Transverse colon (tissue), 4 donors: ENCODE measurements at regions not wholly inside any gene's neighbourhood (a gene's known extent, or its start where the extent isn't known, plus 50 kb on each side); places are given as distances from the start of the nearest gene placed in this dataset.

Source experiments
- DNase-seq: peaks from one replicate; pipeline ENCODE4 v3.0.0-alpha.2; 2019
- H3K27ac ChIP-seq, 4 donors: fragments of 200-600 bp; sonication (generic); 2 replicates each; pipeline ENCODE4 v1.5.1; 2016 to 2018; ENCODE audit warnings: inconsistent platforms in 4 of 4
- H3K27me3 ChIP-seq: fragments of 200-600 bp; sonication (generic); 2 replicates; pipeline ENCODE4 v1.5.1; 2017; ENCODE audit warnings: inconsistent platforms
- H3K36me3 ChIP-seq, 4 donors: fragments of 200-600 bp; sonication (generic); 2 replicates each; pipeline ENCODE4 v1.5.1; 2017 to 2019; ENCODE audit warnings: inconsistent platforms in 4 of 4
- H3K4me1 ChIP-seq, 4 donors: fragments of 200-600 bp; sonication (generic); 2 replicates each; pipeline ENCODE4 v1.5.1; 2017 to 2020; ENCODE audit warnings: inconsistent platforms in 4 of 4
- H3K4me3 ChIP-seq, 4 donors: fragments of 200-600 bp; sonication (generic); 1 replicate in 1 of 4; 2 replicates in 3 of 4; pipeline versions ENCODE4 v1.5.1 to v1.6.1; 2017 to 2019; ENCODE audit warnings: inconsistent platforms in 4 of 4
- H3K9me3 ChIP-seq, 2 donors: fragments of 200-600 bp; sonication (generic); 2 replicates each; pipeline ENCODE4 v1.5.1; 2017 to 2019; ENCODE audit warnings: inconsistent platforms in 2 of 2
- CTCF ChIP-seq, 5 experiments: fragments of 200-600 bp in 3 of 5; fragments of 450-650 bp in 2 of 5; sonication (generic) in 3 of 5; IDR thresholded peaks; 1 replicate in 2 of 5; 2 replicates in 3 of 5; pipeline ENCODE4 v1.5.1; 2016 to 2017; ENCODE audit warnings: antibody characterized with exemption in 5 of 5, inconsistent platforms in 3 of 5, mild to moderate bottlenecking in 2 of 5, moderate library complexity in 1 of 5
- EP300 ChIP-seq: sonication (generic); formaldehyde crosslinking; IDR thresholded peaks from one replicate; pipeline ENCODE4 v1.6.1; 2017; ENCODE audit warnings: antibody characterized with exemption, low read depth
- POLR2A ChIP-seq: fragments of 450-650 bp; IDR thresholded peaks from one replicate; pipeline ENCODE4 v1.6.1; 2016; ENCODE audit warnings: antibody characterized with exemption, mild to moderate bottlenecking, moderate library complexity
- POLR2AphosphoS5 ChIP-seq, 3 donors: sonication (generic); formaldehyde crosslinking; IDR thresholded peaks; one replicate each; pipeline ENCODE4 v1.6.1; 2016; ENCODE audit warnings: antibody characterized with exemption in 3 of 3
- WGBS, 2 donors: methylation state at CpG; one replicate each; pipeline ENCODE4 v1.1.5; 2018; ENCODE audit warnings: low coverage in 1 of 2; 5-methylcytosine and 5-hydroxymethylcytosine counted together
- in situ Hi-C, 4 donors: fragments of 200-750 bp; cut with MboI; loops; one replicate each; pipeline versions ENCODE4 v1.15.0 to v1.15.1; 2017; ENCODE audit warnings: low sequenced_read_pairs in 3 of 4, low pct_ligation_motif_present in 1 of 4, low pct_unique_long_range_greater_than_20kb in 1 of 4
- intact Hi-C: fragments of 100-400 bp; cut with DNase I; formaldehyde crosslinking; loops from one replicate; pipeline ENCODE4 v1.15.1; 2023; ENCODE audit warnings: low total_unique reads

GRCh38 chr5:173464813-173465212, 136.6 kb upstream of the STC2 start:
- Histone ChIP-seq H3K36me3 (no peaks in the 10 kb centered on the region), H3K9me3 (no peaks in the 10 kb centered on the region), H3K4me1 (no peaks in the 10 kb centered on the region), H3K27ac (no peak overlapping the region), H3K27me3 (no peaks in the 10 kb centered on the region), H3K4me3 (no peak overlapping the region)
- no peak for TF ChIP-seq CTCF (IDR thresholded peaks at IDR 0.05)
- no peak for TF ChIP-seq POLR2AphosphoS5 (IDR thresholded peaks at IDR 0.05)
- no peak for TF ChIP-seq EP300
- no peak for TF ChIP-seq POLR2A
- in situ Hi-C loops = no loop called here
- WGBS, 2 donors = 71 to 77% methylated on average over 4 of the region's 4 CpGs
- DNase-seq = no peak
- intact Hi-C loops = no loop called here

DNA sequence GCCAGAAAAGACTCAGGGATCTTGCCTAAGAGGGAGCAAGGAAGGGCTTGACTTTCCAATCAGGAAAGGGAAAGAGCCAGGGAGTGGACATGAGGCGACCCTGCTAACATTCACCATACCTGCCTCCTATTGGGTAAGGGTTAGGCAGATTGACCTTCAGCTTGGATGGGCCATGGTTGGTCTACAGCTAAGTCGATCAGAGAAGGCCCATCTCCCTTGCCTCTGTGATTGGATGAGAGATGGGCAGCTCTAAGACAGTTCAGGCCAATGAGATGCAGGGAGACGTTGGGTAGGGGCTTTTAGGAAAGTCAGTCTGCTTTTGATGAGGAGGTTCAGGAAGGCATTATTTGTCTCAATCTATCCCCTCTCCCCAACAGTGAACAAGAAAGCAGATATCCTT, 135.0 kb upstream of the STC2 start:
- no peak for DNase-seq
- intact Hi-C loops = no loop called here
- in situ Hi-C loops = no loop called here
- no peak overlapping the region for H3K27ac ChIP-seq
- no peaks in the 10 kb centered on the region for H3K9me3 ChIP-seq
- no peaks in the 10 kb centered on the region for H3K27me3 ChIP-seq
- TF ChIP-seq EP300 (no peak), CTCF (IDR thresholded peaks at IDR 0.05) (no peak), POLR2AphosphoS5 (IDR thresholded peaks at IDR 0.05) (no peak), POLR2A (no peak)
- H3K4me1 ChIP-seq = no peaks in the 10 kb centered on the region
- H3K36me3 ChIP-seq = no peaks in the 10 kb centered on the region
- H3K4me3 ChIP-seq = no peak overlapping the region
- WGBS, 2 donors = 71 to 92% methylated on average over 2 to 3 of the region's 3 CpGs

- Histone ChIP-seq H3K9me3 (no peaks in the 10 kb centered on the region), H3K27ac (no peak overlapping the region), H3K4me3 (no peak overlapping the region), H3K4me1 (no peaks in the 10 kb centered on the region), H3K36me3 (no peaks in the 10 kb centered on the region), H3K27me3 (no peaks in the 10 kb centered on the region)
- intact Hi-C loops (no loop called here), in situ Hi-C loops (no loop called here)
- 43 to 66% methylated on average over 2 to 10 of the region's 10 CpGs for WGBS, 2 donors
- no peak for DNase-seq
- TF ChIP-seq CTCF (IDR thresholded peaks at IDR 0.05) = no peak
- TF ChIP-seq EP300 = no peak
- no peak for TF ChIP-seq POLR2AphosphoS5 (IDR thresholded peaks at IDR 0.05)
- no peak for TF ChIP-seq POLR2A
Measured at GRCh38 chr5:173458828-173459609, 130.8 kb upstream of the STC2 start.

- H3K9me3 ChIP-seq = no peaks in the 10 kb centered on the region
- in situ Hi-C loops = no loop called here
Measured at GRCh38 chr5:173457482-173457881, 129.3 kb upstream of the STC2 start.

More at GRCh38 chr5:173457482-173457881, 129.3 kb upstream of the STC2 start:
- Histone ChIP-seq H3K36me3 (no peaks in the 10 kb centered on the region), H3K27ac (no peak overlapping the region), H3K27me3 (no peaks in the 10 kb centered on the region), H3K4me3 (no peak overlapping the region), H3K4me1 (no peaks in the 10 kb centered on the region)
- intact Hi-C loops = no loop called here
- WGBS, 2 donors = 60 to 72% methylated on average over 1 to 5 of the region's 5 CpGs
- no peak for DNase-seq
- TF ChIP-seq CTCF (IDR thresholded peaks at IDR 0.05) (no peak), EP300 (no peak), POLR2A (no peak), POLR2AphosphoS5 (IDR thresholded peaks at IDR 0.05) (no peak)
